Erythroblast (primary cell): ENCODE measurements at regions not wholly inside any gene's neighbourhood (a gene's known extent, or its start where the extent isn't known, plus 50 kb on each side); places are given as distances from the start of the nearest gene placed in this dataset.

Experiments used
- GATA1 ChIP-seq: IDR thresholded peaks from 2 replicates; pipeline ENCODE4 v1.6.1; 2011; ENCODE audit warnings: low read depth, mild to moderate bottlenecking, control low read depth, low read length, moderate library complexity
- POLR2A ChIP-seq: IDR thresholded peaks from 2 replicates; pipeline ENCODE4 v1.6.1; 2011; ENCODE audit warnings: mild to moderate bottlenecking, low read length

DNA sequence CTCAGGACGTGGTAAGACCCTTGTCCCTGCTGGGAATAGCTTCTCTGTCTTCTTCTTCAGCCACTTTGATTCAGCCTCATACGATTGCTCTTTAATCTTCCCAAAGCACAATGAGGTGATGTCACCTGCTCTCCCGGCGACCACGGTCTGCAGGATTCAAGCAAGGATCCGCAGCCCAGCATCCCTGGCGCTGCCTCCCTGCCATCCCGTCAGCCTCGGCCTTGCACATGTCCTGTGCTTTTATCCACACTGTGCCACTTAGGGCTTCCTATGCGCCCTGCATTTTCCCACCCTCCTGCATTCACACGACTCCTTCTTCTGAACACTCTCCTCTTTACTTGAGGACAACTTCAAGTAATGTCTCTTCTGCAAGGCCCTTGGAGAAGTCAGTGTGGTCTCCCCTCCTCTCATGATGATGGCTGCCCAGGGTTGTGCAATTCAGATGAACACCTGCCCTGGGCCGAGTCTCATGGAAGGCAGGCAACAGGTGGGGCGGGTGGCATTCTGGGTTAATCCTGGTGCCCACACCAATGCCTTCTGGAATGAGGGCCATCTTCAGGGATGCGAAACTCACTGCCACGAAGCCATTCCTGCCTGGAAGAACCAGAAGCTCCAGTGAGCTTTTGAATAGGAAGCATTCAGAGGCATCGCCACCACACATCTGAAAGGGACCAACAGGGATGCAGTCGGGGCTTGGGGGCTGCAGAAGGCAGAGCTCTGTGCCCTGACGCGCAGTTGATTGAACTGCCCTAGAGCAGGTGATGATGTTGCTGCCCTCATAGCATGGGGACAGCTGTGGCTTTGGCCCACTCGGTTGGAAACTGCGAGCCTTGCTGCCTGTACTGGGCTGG, 287.5 kb downstream of the GLRX3 start:
- TF ChIP-seq POLR2A: no peak
- TF ChIP-seq GATA1: no peak
